Gastrocnemius medialis (tissue), 4 donors: ENCODE measurements at regions not wholly inside any gene's neighbourhood (a gene's known extent, or its start where the extent isn't known, plus 50 kb on each side); places are given as distances from the start of the nearest gene placed in this dataset.

Source experiments
- ATAC-seq, 2 donors: fragments of 150-250 bp; one replicate each; pipeline ENCODE4 v1.9.1; 2016
- DNase-seq, 2 donors: peaks; one replicate each; pipeline ENCODE4 v3.0.0-alpha.2; 2019
- H3K27ac ChIP-seq, 4 donors: fragments of 200-600 bp; sonication (generic); 1 replicate in 1 of 4; 2 replicates in 3 of 4; pipeline ENCODE4 v1.5.1; 2016 to 2018; ENCODE audit warnings: mild to moderate bottlenecking in 2 of 4, moderate library complexity in 1 of 4
- H3K27me3 ChIP-seq, 3 donors: fragments of 200-600 bp; sonication (generic) in 2 of 3; 1 replicate in 1 of 3; 2 replicates in 2 of 3; pipeline versions ENCODE4 v1.5.1 to v1.6.0; 2016 to 2019; ENCODE audit warnings: mild to moderate bottlenecking in 1 of 3, moderate library complexity in 1 of 3
- H3K36me3 ChIP-seq, 2 donors: fragments of 200-600 bp; sonication (generic) in 1 of 2; one replicate each; pipeline ENCODE4 v1.5.1; 2017 to 2018
- H3K4me1 ChIP-seq, 2 donors: fragments of 200-600 bp; sonication (generic) in 1 of 2; one replicate each; pipeline ENCODE4 v1.5.1; 2016 to 2017; ENCODE audit warnings: mild to moderate bottlenecking in 2 of 2
- H3K4me3 ChIP-seq, 4 donors: fragments of 200-600 bp; sonication (generic) in 3 of 4; 1 replicate in 1 of 4; 2 replicates in 3 of 4; pipeline ENCODE4 v1.5.1; 2016 to 2019; ENCODE audit warnings: mild to moderate bottlenecking in 2 of 4
- H3K9me3 ChIP-seq, 3 donors: fragments of 200-600 bp; sonication (generic) in 2 of 3; 1 replicate in 1 of 3; 2 replicates in 2 of 3; pipeline ENCODE4 v1.5.1; 2016 to 2019
- CTCF ChIP-seq, 5 experiments: fragments of 450-650 bp in 3 of 5; fragments of 200-600 bp in 2 of 5; sonication (generic) in 2 of 5; IDR thresholded peaks in 4 of 5; conservative IDR thresholded peaks in 1 of 5; 1 replicate in 4 of 5; 2 replicates in 1 of 5; pipeline ENCODE4 v1.5.1; 2016 to 2019; ENCODE audit warnings: antibody characterized with exemption in 5 of 5, mild to moderate bottlenecking in 3 of 5, moderate library complexity in 3 of 5
- POLR2A ChIP-seq, 2 donors: fragments of 450-650 bp; IDR thresholded peaks; one replicate each; pipeline ENCODE4 v1.6.1; 2017; ENCODE audit warnings: antibody characterized with exemption in 2 of 2, mild to moderate bottlenecking in 2 of 2, moderate library complexity in 2 of 2
- in situ Hi-C, 4 donors: fragments of 200-750 bp; cut with MboI; loops; one replicate each; pipeline versions ENCODE4 v1.15.0 to v1.8.0; 2017; ENCODE audit warnings: low sequenced_read_pairs in 4 of 4
- intact Hi-C: fragments of 100-400 bp; cut with DNase I; formaldehyde crosslinking; loops from one replicate; pipeline ENCODE4 v1.15.1; 2023; ENCODE audit warnings: low total_unique reads

GRCh38 chr7:81298951-81299666, 380.3 kb upstream of the SEMA3C start:
- H3K27ac ChIP-seq = no peak overlapping the region
- intact Hi-C loops = no loop called here
- DNase-seq (no peak), ATAC-seq (no peak)
- no peaks in the 10 kb centered on the region for H3K9me3 ChIP-seq
- H3K27me3 ChIP-seq = no peaks in the 10 kb centered on the region
- H3K4me1 ChIP-seq = peaks cover 0 to 3% of the 10 kb centered on the region in 2 donors
- in situ Hi-C loops = no loop called here
- H3K4me3 ChIP-seq = no peak overlapping the region
- no peaks in the 10 kb centered on the region for H3K36me3 ChIP-seq
- TF ChIP-seq CTCF (IDR thresholded peaks at IDR 0.05 in 4 of 5, conservative IDR thresholded peaks at IDR 0.05 in 1 of 5) (no peak), POLR2A (IDR thresholded peaks at IDR 0.05) (no peak)

- no peak for TF ChIP-seq CTCF (IDR thresholded peaks at IDR 0.05 in 4 of 5, conservative IDR thresholded peaks at IDR 0.05 in 1 of 5)
- no peak for TF ChIP-seq POLR2A (IDR thresholded peaks at IDR 0.05)
- H3K9me3 ChIP-seq = no peaks in the 10 kb centered on the region
- ATAC-seq = no peak
- H3K4me1 ChIP-seq = peaks cover 0 to 3% of the 10 kb centered on the region in 2 donors
- H3K36me3 ChIP-seq = no peaks in the 10 kb centered on the region
- H3K4me3 ChIP-seq = no peak overlapping the region
- in situ Hi-C loops = no loop called here
- no peaks in the 10 kb centered on the region for H3K27me3 ChIP-seq
- DNase-seq = no peak
- intact Hi-C loops = no loop called here
- no peak overlapping the region for H3K27ac ChIP-seq
Measured at GRCh38 chr7:81297317-81297716, 378.5 kb upstream of the SEMA3C start.

- Histone ChIP-seq H3K9me3 (no peaks in the 10 kb centered on the region), H3K27me3 (no peaks in the 10 kb centered on the region), H3K4me3 (no peak overlapping the region), H3K27ac (no peak overlapping the region), H3K4me1 (peaks cover 0 to 3% of the 10 kb centered on the region in 2 donors), H3K36me3 (no peaks in the 10 kb centered on the region)
- no peak for DNase-seq
- no peak for TF ChIP-seq CTCF (IDR thresholded peaks at IDR 0.05 in 4 of 5, conservative IDR thresholded peaks at IDR 0.05 in 1 of 5)
- no peak for TF ChIP-seq POLR2A (IDR thresholded peaks at IDR 0.05)
- in situ Hi-C loops (no loop called here), intact Hi-C loops (no loop called here)
- no peak for ATAC-seq
Measured at GRCh38 chr7:81296726-81297125, 377.9 kb upstream of the SEMA3C start.

- no peak for DNase-seq
- in situ Hi-C loops = no loop called here
- TF ChIP-seq POLR2A (IDR thresholded peaks at IDR 0.05) (no peak), CTCF (IDR thresholded peaks at IDR 0.05 in 4 of 5, conservative IDR thresholded peaks at IDR 0.05 in 1 of 5) (no peak)
Measured at GRCh38 chr7:81294897-81295515, 376.2 kb upstream of the SEMA3C start.

More at GRCh38 chr7:81294897-81295515, 376.2 kb upstream of the SEMA3C start:
- peaks cover 0 to 3% of the 10 kb centered on the region in 2 donors for H3K4me1 ChIP-seq
- intact Hi-C loops = no loop called here
- H3K36me3 ChIP-seq = no peaks in the 10 kb centered on the region
- H3K4me3 ChIP-seq = no peak overlapping the region
- H3K27me3 ChIP-seq = no peaks in the 10 kb centered on the region
- H3K9me3 ChIP-seq = no peaks in the 10 kb centered on the region
- no peak for ATAC-seq
- no peak overlapping the region for H3K27ac ChIP-seq
